ENCODE measurements at regions not wholly inside any gene's neighbourhood (a gene's known extent, or its start where the extent isn't known, plus 50 kb on each side); places are given as distances from the start of the nearest gene placed in this dataset.

DNA sequence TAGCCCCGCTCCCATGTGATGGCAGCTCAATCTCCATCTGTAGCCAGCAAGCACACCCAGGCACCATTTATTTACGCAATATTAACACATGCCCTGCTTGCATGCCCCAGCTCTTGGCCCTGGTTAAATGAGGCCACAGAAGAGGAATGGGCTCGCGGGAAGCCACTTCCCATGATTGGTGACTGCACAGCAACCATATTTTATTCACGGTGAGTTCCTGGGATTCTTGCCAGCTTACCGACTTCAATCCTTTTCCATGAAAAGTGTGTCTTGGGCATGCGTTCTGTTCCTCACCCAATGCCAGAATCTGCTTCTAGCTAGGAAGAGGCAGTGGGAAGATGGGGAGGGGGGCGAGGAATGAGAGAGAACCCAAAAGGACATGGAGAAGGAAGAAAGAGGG lies 54.7 kb downstream of the PITPNM2 start:
- Histone ChIP-seq H3K36me3 (replicated peaks in 1 of 2; ENCODE audit: control extremely low read depth in 1 of 2, control insufficient read depth in 1 of 2, extremely low read depth in 1 of 2, insufficient read depth in 2 of 2, low read length in 1 of 2) (no peaks in the 10 kb centered on the region), H3K4me1 (ENCODE audit: control insufficient read depth in 2 of 2, insufficient read depth in 2 of 2, low read length in 2 of 2) (peaks cover 13 to 31% of the 10 kb centered on the region in 2 donors), H2AFZ (ENCODE audit: insufficient read depth, low read depth, low read length, poor library complexity, severe bottlenecking) (no peak overlapping the region), H3K27me3 (replicated peaks in 1 of 4; ENCODE audit: control extremely low read depth in 1 of 4, control insufficient read depth in 3 of 4, insufficient read depth in 4 of 4, low read length in 3 of 4) (no peaks in the 10 kb centered on the region), H3K27ac (ENCODE audit: low read length in 2 of 2) (no peak overlapping the region), H3K4me2 (replicated peaks; ENCODE audit: low read depth, low read length, poor library complexity, severe bottlenecking) (no peak overlapping the region), H3K79me2 (ENCODE audit: control insufficient read depth, insufficient read depth, low read length) (peaks cover 26% of the 10 kb centered on the region), H3K9ac (ENCODE audit: low read length) (no peak overlapping the region), H3K9me3 (ENCODE audit: control extremely low read depth in 1 of 3, control insufficient read depth in 2 of 3, insufficient read depth in 1 of 3, low read length in 2 of 3) (no peaks in the 10 kb centered on the region), H3K4me3 (ENCODE audit: control extremely low read depth in 1 of 5, extremely low read depth in 1 of 5, insufficient read depth in 1 of 5, low read depth in 2 of 5, low read length in 4 of 5) (no peak overlapping the region), H4K20me1 (ENCODE audit: control insufficient read depth, insufficient read depth, low read length, poor library complexity, severe bottlenecking) (no peaks in the 10 kb centered on the region)
- Mint-ChIP-seq H3K4me3 (no peak overlapping the region), H3K27ac (no peak overlapping the region), H3K4me1 (peaks cover 35% of the 10 kb centered on the region), H3K27me3 (no peaks in the 10 kb centered on the region), H3K9me3 (ENCODE audit: insufficient read depth) (no peaks in the 10 kb centered on the region)
- no peak for DNase-seq
- 100% methylated on average over 5 of the region's 8 CpGs for WGBS (ENCODE audit: insufficient coverage)
- CTCF ChIA-PET: no interaction called here
- POLR2A ChIA-PET: no interaction called here
- TF ChIP-seq EZH2 (IDR thresholded peaks at IDR 0.05; ENCODE audit: borderline replicate concordance, insufficient read depth, low read depth, low read length, poor library complexity, severe bottlenecking): no peak
- TF ChIP-seq, protein P1, sequence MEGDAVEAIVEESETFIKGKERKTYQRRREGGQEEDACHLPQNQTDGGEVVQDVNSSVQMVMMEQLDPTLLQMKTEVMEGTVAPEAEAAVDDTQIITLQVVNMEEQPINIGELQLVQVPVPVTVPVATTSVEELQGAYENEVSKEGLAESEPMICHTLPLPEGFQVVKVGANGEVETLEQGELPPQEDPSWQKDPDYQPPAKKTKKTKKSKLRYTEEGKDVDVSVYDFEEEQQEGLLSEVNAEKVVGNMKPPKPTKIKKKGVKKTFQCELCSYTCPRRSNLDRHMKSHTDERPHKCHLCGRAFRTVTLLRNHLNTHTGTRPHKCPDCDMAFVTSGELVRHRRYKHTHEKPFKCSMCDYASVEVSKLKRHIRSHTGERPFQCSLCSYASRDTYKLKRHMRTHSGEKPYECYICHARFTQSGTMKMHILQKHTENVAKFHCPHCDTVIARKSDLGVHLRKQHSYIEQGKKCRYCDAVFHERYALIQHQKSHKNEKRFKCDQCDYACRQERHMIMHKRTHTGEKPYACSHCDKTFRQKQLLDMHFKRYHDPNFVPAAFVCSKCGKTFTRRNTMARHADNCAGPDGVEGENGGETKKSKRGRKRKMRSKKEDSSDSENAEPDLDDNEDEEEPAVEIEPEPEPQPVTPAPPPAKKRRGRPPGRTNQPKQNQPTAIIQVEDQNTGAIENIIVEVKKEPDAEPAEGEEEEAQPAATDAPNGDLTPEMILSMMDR (IDR thresholded peaks at IDR 0.05): no peak
- ATAC-seq (ENCODE audit: low read depth): no peak
- intact Hi-C loops (cut with micrococcal nuclease): no loop called here

GRCh38 chr12:123095078-123095881 lies 55.6 kb downstream of the PITPNM2 start:
- Mint-ChIP-seq H3K4me3 (no peak overlapping the region), H3K27ac (no peak overlapping the region), H3K9me3 (ENCODE audit: insufficient read depth) (no peaks in the 10 kb centered on the region), H3K4me1 (peaks cover 35% of the 10 kb centered on the region), H3K27me3 (no peaks in the 10 kb centered on the region)
- DNase-seq: no peak
- ChIA-PET POLR2A (interaction anchor here (0.5 kb wide), 1 partner anchor 16 kb away, joined by 8 read pairs; no protein-coding TSS in a partner anchor), CTCF (no interaction called here)
- Histone ChIP-seq H3K4me1 (ENCODE audit: control insufficient read depth in 2 of 2, insufficient read depth in 2 of 2, low read length in 2 of 2) (peaks cover 13 to 34% of the 10 kb centered on the region in 2 donors), H3K79me2 (ENCODE audit: control insufficient read depth, insufficient read depth, low read length) (peaks cover 25% of the 10 kb centered on the region), H3K36me3 (replicated peaks in 1 of 2; ENCODE audit: control extremely low read depth in 1 of 2, control insufficient read depth in 1 of 2, extremely low read depth in 1 of 2, insufficient read depth in 2 of 2, low read length in 1 of 2) (no peaks in the 10 kb centered on the region), H2AFZ (ENCODE audit: insufficient read depth, low read depth, low read length, poor library complexity, severe bottlenecking) (no peak overlapping the region), H3K9me3 (ENCODE audit: control extremely low read depth in 1 of 3, control insufficient read depth in 2 of 3, insufficient read depth in 1 of 3, low read length in 2 of 3) (no peaks in the 10 kb centered on the region), H3K4me2 (replicated peaks; ENCODE audit: low read depth, low read length, poor library complexity, severe bottlenecking) (no peak overlapping the region), H3K9ac (ENCODE audit: low read length) (no peak overlapping the region), H4K20me1 (ENCODE audit: control insufficient read depth, insufficient read depth, low read length, poor library complexity, severe bottlenecking) (no peaks in the 10 kb centered on the region), H3K27me3 (replicated peaks in 1 of 4; ENCODE audit: control extremely low read depth in 1 of 4, control insufficient read depth in 3 of 4, insufficient read depth in 4 of 4, low read length in 3 of 4) (no peaks in the 10 kb centered on the region), H3K4me3 (ENCODE audit: control extremely low read depth in 1 of 5, extremely low read depth in 1 of 5, insufficient read depth in 1 of 5, low read depth in 2 of 5, low read length in 4 of 5) (no peak overlapping the region), H3K27ac (ENCODE audit: low read length in 2 of 2) (no peak overlapping the region)
- 92% methylated on average over 25 of the region's 25 CpGs for WGBS (ENCODE audit: insufficient coverage)
- TF ChIP-seq, protein P1 (IDR thresholded peaks at IDR 0.05): no peak
- no peak for TF ChIP-seq EZH2 (IDR thresholded peaks at IDR 0.05; ENCODE audit: borderline replicate concordance, insufficient read depth, low read depth, low read length, poor library complexity, severe bottlenecking)
- intact Hi-C loops (cut with micrococcal nuclease): no loop called here
- no peak for ATAC-seq (ENCODE audit: low read depth)

All from B cell (primary cell).